IMR-90 (cell line): ENCODE measurements at regions not wholly inside any gene's neighbourhood (a gene's known extent, or its start where the extent isn't known, plus 50 kb on each side); places are given as distances from the start of the nearest gene placed in this dataset.

Source experiments
- BHLHE40 ChIP-seq: fragments of 150-350 bp; IDR thresholded peaks from 2 replicates; pipeline ENCODE4 v1.6.1; 2016; ENCODE audit warnings: mild to moderate bottlenecking, low read depth, low read length
- CEBPB ChIP-seq: IDR thresholded peaks from 2 replicates; pipeline ENCODE4 v1.6.1; 2012; ENCODE audit warnings: low read depth, low read length, improper control_type of control experiment
- CTCF ChIP-seq: conservative IDR thresholded peaks from 2 replicates; pipeline ENCODE4 v1.5.1; 2012; ENCODE audit warnings: mild to moderate bottlenecking, low read depth, low read length, improper control_type of control experiment
- ELK1 ChIP-seq: fragments of 150-350 bp; IDR thresholded peaks from 2 replicates; pipeline ENCODE4 v1.6.1; 2016; ENCODE audit warnings: low read depth, mild to moderate bottlenecking, low read length, moderate library complexity, borderline replicate concordance
- MAFK ChIP-seq: IDR thresholded peaks from 2 replicates; pipeline ENCODE4 v1.6.1; 2012; ENCODE audit warnings: low read depth, low read length, improper control_type of control experiment
- MXI1 ChIP-seq: IDR thresholded peaks from 2 replicates; pipeline ENCODE4 v1.6.1; 2012; ENCODE audit warnings: low read depth, mild to moderate bottlenecking, low read length, moderate library complexity, borderline replicate concordance
- POLR2A ChIP-seq: IDR thresholded peaks from 2 replicates; pipeline ENCODE4 v1.6.1; 2012; ENCODE audit warnings: mild to moderate bottlenecking, low read depth, low read length
- RAD21 ChIP-seq: IDR thresholded peaks from 2 replicates; pipeline ENCODE4 v1.6.1; 2012; ENCODE audit warnings: low read length, improper control_type of control experiment
- RFX5 ChIP-seq: IDR thresholded peaks from 2 replicates; pipeline ENCODE4 v1.8.0; 2012; ENCODE audit warnings: low read depth, mild to moderate bottlenecking, low read length, moderate library complexity
- SMC3 ChIP-seq: fragments of 150-350 bp; IDR thresholded peaks from 2 replicates; pipeline ENCODE4 v1.6.1; 2016; ENCODE audit warnings: low read depth, mild to moderate bottlenecking, antibody characterized with exemption, low read length, moderate library complexity
- USF2 ChIP-seq: fragments of 150-350 bp; IDR thresholded peaks from 2 replicates; pipeline ENCODE4 v1.6.1; 2017; ENCODE audit warnings: mild to moderate bottlenecking, antibody characterized with exemption, low read length, low read depth

- TF ChIP-seq CTCF, result no peak
- TF ChIP-seq RAD21, result no peak
- TF ChIP-seq CEBPB, result no peak
- TF ChIP-seq RFX5, result no peak
- no peak for TF ChIP-seq USF2
- TF ChIP-seq POLR2A, result no peak
- no peak for TF ChIP-seq ELK1
- no peak for TF ChIP-seq SMC3
- TF ChIP-seq MXI1, result no peak
- TF ChIP-seq BHLHE40, result no peak
- no peak for TF ChIP-seq MAFK
These were observed 129.0 kb upstream of the PRICKLE2 start for GRCh38 chr3:64354221-64354620.
